SJCRH30 (cell line): ENCODE measurements at regions not wholly inside any gene's neighbourhood (a gene's known extent, or its start where the extent isn't known, plus 50 kb on each side); places are given as distances from the start of the nearest gene placed in this dataset.
A peak's percentile ranks its signal among the peaks of the same experiment; 100 is the strongest.
"Not testable (repeated sequence)": the region's sequence is repeated elsewhere in the genome, so short reads cannot be mapped to it uniquely, and the experiment has no call there.

ENCODE experiments used
- DNase-seq, 2 experiments: peaks; one replicate each; pipeline ENCODE4 v3.0.0-alpha.2; 2015 to 2020
- H3K27ac ChIP-seq: fragments of 250-450 bp; sonication (Bioruptor Pico); 2 replicates; pipeline ENCODE4 v1.5.1; 2020; ENCODE audit warnings: mild to moderate bottlenecking, moderate library complexity
- H3K27me3 ChIP-seq: fragments of 250-450 bp; sonication (Bioruptor Pico); 2 replicates; pipeline ENCODE4 v1.5.1; 2020; ENCODE audit warnings: mild to moderate bottlenecking, moderate library complexity
- H3K36me3 ChIP-seq: fragments of 250-450 bp; sonication (Bioruptor Pico); 2 replicates; pipeline ENCODE4 v1.5.1; 2020; ENCODE audit warnings: mild to moderate bottlenecking, moderate library complexity
- H3K4me1 ChIP-seq: fragments of 250-450 bp; sonication (Bioruptor Pico); 2 replicates; pipeline ENCODE4 v1.5.1; 2020; ENCODE audit warnings: mild to moderate bottlenecking, moderate library complexity
- H3K4me3 ChIP-seq: fragments of 250-450 bp; sonication (Bioruptor Pico); 2 replicates; pipeline ENCODE4 v1.5.1; 2020; ENCODE audit warnings: mild to moderate bottlenecking, moderate library complexity
- H3K9me3 ChIP-seq: fragments of 250-450 bp; sonication (Bioruptor Pico); replicated peaks from 2 replicates; pipeline ENCODE4 v1.5.1; 2020; ENCODE audit warnings: mild to moderate bottlenecking, moderate library complexity

DNA sequence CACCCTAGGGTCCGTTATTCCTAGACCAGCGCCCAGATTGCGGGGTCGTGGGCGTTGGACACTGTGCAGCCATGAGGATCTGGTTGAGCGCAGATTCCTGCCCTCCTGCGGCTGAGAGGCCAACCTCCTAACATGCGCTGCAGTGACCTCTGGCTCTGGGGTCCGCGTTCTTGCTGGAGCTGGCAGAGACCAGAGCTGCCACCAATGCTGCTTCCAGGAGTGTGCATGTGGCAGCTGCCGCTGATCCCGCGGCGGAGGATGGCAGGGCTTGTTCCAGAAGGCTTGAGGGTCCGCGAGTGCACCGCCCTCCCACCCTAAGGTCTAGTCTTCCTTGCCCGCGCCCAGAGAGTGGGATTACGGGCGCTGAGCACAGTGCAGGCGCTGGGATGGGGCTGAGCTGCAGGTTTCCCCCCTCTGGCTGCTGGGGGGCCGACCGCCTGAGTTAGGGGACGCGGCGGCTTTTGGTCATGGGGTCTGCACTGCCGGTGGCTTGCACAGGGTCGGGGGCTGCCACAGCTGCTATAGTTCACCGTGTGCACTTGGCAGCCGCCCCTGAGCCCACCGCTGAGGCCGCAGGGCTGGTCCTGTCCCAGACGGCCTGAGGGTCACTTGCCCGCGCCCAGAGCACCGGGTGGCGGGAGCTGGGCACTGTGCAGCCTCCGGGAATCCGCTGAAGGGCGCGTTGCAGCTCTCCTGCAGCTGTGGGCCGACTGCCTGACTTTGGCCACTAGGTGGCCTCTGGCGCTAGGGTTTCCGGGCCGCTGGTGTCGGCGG is 145.9 kb downstream of the CCDC74A start:
- no peaks in the 10 kb centered on the region for H3K4me1 ChIP-seq
- no peaks in the 10 kb centered on the region for H3K36me3 ChIP-seq
- no peak overlapping the region for H3K27ac ChIP-seq
- peak; percentile 63 to 74 for DNase-seq
- no peaks in the 10 kb centered on the region for H3K27me3 ChIP-seq
- no peak overlapping the region for H3K4me3 ChIP-seq
- no peaks in the 10 kb centered on the region for H3K9me3 ChIP-seq

GRCh38 chr2:131674174-131674507 is 146.5 kb downstream of the CCDC74A start:
- H3K27me3 ChIP-seq: no peaks in the 10 kb centered on the region
- no peaks in the 10 kb centered on the region for H3K4me1 ChIP-seq
- no peaks in the 10 kb centered on the region for H3K36me3 ChIP-seq
- no peaks in the 10 kb centered on the region for H3K9me3 ChIP-seq
- no peak overlapping the region for H3K27ac ChIP-seq
- DNase-seq: no peak
- no peak overlapping the region for H3K4me3 ChIP-seq

GRCh38 chr2:131681611-131682121 is 154.0 kb downstream of the CCDC74A start:
- H3K4me1 ChIP-seq, H3K36me3 ChIP-seq, DNase-seq, H3K27me3 ChIP-seq, H3K9me3 ChIP-seq: not testable (repeated sequence)
- Histone ChIP-seq H3K27ac (peak overlapping the region; percentile 51), H3K4me3 (peak overlapping the region; percentile 91)

DNA sequence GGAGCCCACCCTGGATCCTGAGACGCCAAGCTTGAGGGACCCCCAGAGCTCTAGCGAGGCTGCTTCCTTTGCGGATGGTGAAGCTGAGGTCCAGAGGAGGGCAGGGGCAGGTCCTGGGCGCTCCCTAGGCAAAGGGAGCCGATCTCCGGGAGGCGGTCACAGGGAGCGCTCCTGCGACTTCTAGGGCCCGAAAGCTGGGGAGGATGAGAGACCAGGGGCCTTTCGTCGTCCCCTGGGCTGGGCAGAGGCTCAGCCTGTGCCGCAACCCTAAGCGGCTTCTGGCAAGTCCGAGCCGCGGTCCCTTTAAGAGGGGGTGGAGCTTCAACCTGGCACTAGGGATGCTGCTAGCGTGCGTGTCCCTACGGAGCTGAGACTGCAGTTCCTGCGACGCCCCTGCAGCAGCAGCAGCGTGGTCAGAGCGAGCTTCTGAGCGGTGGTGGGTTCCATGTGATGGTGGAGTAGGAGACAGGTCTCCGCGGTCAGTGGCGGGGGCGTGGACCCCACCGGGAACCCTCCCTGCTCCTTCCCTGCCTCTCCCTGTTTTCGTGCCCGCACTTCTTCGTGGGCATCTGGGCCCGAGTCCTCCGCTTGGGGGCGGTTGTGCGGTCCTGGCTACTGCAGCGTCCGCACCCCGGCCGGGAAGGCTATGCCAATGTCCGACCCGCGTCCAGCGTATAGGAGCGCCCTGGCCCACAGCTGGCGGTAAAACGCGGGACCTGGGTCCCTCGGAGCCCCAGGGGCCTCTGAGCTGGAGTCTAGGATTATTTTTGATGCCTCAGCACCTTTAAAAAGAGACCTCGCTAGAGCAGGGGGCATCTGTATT is 154.6 kb downstream of the CCDC74A start:
- peak overlapping the region; percentile 51 for H3K27ac ChIP-seq
- no peaks in the 10 kb centered on the region for H3K36me3 ChIP-seq
- H3K4me3 ChIP-seq: peak overlapping the region; percentile 91
- H3K27me3 ChIP-seq: no peaks in the 10 kb centered on the region
- peaks cover 9% of the 10 kb centered on the region for H3K4me1 ChIP-seq
- no peaks in the 10 kb centered on the region for H3K9me3 ChIP-seq
- peak; percentile 89 to 90 for DNase-seq

DNA sequence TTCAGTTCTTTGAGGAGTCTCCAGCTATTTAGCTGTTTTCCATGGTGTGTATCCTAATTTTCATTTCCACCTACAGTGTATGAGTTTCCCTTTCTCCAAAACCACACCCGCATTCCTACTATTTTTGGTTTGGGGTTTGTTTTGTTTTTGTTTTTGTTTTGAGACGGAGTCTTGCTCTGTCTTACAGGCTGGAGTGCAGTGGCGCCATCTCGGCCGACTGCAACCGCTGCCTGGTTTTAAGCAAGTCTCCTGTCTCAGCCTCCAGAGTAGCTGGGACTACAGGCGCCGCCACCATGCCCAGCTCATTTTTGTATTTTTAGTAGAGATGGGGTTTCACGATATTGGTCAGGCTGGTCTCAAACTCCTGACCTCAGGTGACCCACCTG is 155.2 kb downstream of the CCDC74A start:
- Histone ChIP-seq H3K27ac (peak overlapping the region; percentile 46), H3K4me3 (peak overlapping the region; percentile 91)
- DNase-seq: peak; percentile 31 to 52
- H3K27me3 ChIP-seq, H3K36me3 ChIP-seq, H3K9me3 ChIP-seq, H3K4me1 ChIP-seq: not testable (repeated sequence)

- Histone ChIP-seq H3K4me3 (peak overlapping the region; percentile 31), H3K27ac (peak overlapping the region; percentile 66)
- not testable (repeated sequence) for H3K36me3 ChIP-seq, DNase-seq, H3K4me1 ChIP-seq, H3K27me3 ChIP-seq, H3K9me3 ChIP-seq
These were observed 157.1 kb downstream of the CCDC74A start for GRCh38 chr2:131684631-131685316.

- not testable (repeated sequence) for DNase-seq, H3K27me3 ChIP-seq, H3K4me3 ChIP-seq, H3K4me1 ChIP-seq, H3K9me3 ChIP-seq, H3K27ac ChIP-seq
- peaks cover 13% of the 10 kb centered on the region; the same call in 1 of the 2 replicates for H3K36me3 ChIP-seq
These were observed 158.6 kb downstream of the CCDC74A start for GRCh38 chr2:131686164-131686893.

DNA sequence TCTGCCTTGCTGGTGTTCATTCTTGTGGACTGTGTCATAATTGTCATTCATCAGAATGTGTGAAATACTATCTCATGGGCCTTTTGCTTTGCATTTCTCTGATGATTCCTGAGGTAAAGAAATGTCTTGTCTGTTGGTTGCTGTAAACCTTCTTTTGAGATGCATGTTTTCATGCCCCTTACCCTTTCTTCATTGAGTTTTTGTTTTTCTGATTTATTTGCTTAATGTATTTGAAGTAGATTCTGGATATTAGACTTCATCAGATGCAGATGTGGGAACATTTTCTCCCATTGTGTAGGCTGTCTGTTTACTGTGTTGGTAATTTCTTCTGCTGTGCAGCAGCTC is 159.2 kb downstream of the CCDC74A start:
- H3K27ac ChIP-seq, H3K4me1 ChIP-seq, H3K4me3 ChIP-seq, DNase-seq, H3K27me3 ChIP-seq, H3K9me3 ChIP-seq: not testable (repeated sequence)
- H3K36me3 ChIP-seq: peaks cover 13% of the 10 kb centered on the region; the same call in 1 of the 2 replicates

GRCh38 chr2:131689066-131689465 is 161.4 kb downstream of the CCDC74A start:
- DNase-seq, H3K4me1 ChIP-seq, H3K27me3 ChIP-seq, H3K9me3 ChIP-seq, H3K27ac ChIP-seq, H3K4me3 ChIP-seq: not testable (repeated sequence)
- peaks cover 13% of the 10 kb centered on the region; the same call in 1 of the 2 replicates for H3K36me3 ChIP-seq

DNA sequence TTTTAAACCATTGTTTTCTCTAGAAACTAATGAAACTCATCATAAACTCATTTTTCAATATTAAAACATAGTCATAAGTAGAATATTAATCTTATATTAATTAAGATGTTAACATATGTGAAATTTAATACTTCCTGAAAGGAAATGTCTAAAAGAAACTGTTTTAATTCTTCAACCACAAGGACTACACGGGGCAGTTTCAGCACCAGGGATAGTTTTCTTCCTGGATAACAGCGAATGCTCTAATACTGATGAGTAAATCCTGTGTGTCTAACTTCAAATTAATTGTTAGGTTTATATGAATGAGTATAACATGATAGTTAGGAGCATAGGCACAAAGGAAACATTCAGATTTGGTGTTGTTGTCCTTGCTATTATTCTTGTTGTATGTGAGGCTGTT is 183.6 kb downstream of the CCDC74A start:
- not testable (repeated sequence) for H3K9me3 ChIP-seq, DNase-seq, H3K36me3 ChIP-seq, H3K27ac ChIP-seq, H3K4me3 ChIP-seq, H3K27me3 ChIP-seq, H3K4me1 ChIP-seq

DNA sequence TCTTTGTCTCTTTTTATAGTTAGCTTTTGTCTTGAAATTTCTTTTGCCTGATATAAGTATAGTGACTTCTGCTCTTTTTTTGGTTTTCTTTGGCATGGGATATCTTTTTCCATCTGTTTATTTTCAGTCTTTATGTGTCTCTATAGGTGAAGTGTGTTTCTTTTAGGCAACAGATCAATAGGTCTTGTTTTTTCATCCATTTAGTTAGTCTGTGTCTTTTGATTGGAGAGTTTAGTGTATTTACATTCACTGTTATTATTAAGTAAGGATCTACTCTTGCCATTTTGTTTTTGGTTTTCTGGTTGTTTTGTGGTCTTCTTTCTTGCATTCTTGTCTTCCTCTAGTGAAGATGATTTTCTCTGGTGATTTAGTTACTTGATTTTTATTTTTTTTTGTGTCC is 190.2 kb downstream of the CCDC74A start:
- not testable (repeated sequence) for H3K27me3 ChIP-seq, H3K4me3 ChIP-seq, H3K36me3 ChIP-seq, H3K9me3 ChIP-seq, DNase-seq, H3K27ac ChIP-seq, H3K4me1 ChIP-seq

- DNase-seq, H3K36me3 ChIP-seq, H3K4me3 ChIP-seq, H3K9me3 ChIP-seq, H3K27ac ChIP-seq, H3K27me3 ChIP-seq, H3K4me1 ChIP-seq: not testable (repeated sequence)
These were observed 193.5 kb downstream of the CCDC74A start for GRCh38 chr2:131721163-131721562.

GRCh38 chr2:131722256-131722655 is 194.6 kb downstream of the CCDC74A start:
- DNase-seq, H3K4me3 ChIP-seq, H3K27ac ChIP-seq, H3K36me3 ChIP-seq, H3K9me3 ChIP-seq, H3K4me1 ChIP-seq, H3K27me3 ChIP-seq: not testable (repeated sequence)

DNA sequence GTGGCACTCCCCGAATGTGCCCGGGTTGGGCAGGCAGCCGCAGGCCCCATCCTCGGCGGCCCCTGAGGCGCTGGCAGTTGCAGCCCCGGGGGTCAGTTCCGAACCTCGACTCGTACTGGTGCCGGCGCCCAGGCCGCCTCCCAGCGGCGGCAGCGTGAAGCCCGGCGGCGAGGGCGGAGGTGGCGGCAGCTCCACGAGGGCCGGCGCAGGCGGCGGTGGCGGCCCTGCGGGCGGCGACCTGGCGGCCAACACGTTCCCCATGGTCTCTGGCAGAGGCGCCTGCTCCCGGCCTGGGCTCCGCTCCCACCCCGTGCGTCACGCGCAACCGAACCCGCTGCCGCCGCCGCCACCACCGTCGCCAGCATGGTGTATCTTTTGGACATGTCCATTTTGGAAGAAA is 196.3 kb downstream of the CCDC74A start:
- Histone ChIP-seq H3K4me1 (no peaks in the 10 kb centered on the region), H3K27ac (no peak overlapping the region), H3K36me3 (no peaks in the 10 kb centered on the region; the same call in 1 of the 2 replicates), H3K9me3 (no peaks in the 10 kb centered on the region), H3K4me3 (no peak overlapping the region), H3K27me3 (no peaks in the 10 kb centered on the region)
- no peak for DNase-seq

- H3K27ac ChIP-seq, H3K27me3 ChIP-seq, H3K36me3 ChIP-seq, H3K4me1 ChIP-seq, DNase-seq, H3K9me3 ChIP-seq, H3K4me3 ChIP-seq: not testable (repeated sequence)
These were observed 200.8 kb downstream of the CCDC74A start for GRCh38 chr2:131728451-131728850.
